Astrocyte of the spinal cord (primary cell): ENCODE measurements at regions not wholly inside any gene's neighbourhood (a gene's known extent, or its start where the extent isn't known, plus 50 kb on each side); places are given as distances from the start of the nearest gene placed in this dataset.

Source experiments
- DNase-seq: peaks from one replicate; pipeline ENCODE4 v3.0.0; 2011; ENCODE audit warnings: low read depth, low spot score
- H3K4me3 ChIP-seq: 2 replicates; pipeline ENCODE4 v1.5.1; 2011; ENCODE audit warnings: low read depth, mild to moderate bottlenecking, low read length, moderate library complexity
- in situ Hi-C: cut with HindIII; loops from 2 replicates; pipeline ENCODE4 v1.10.0; 2017; ENCODE audit warnings: low sequenced_read_pairs
- TF ChIP-seq, protein P1 (sequence below): IDR thresholded peaks from 2 replicates; pipeline ENCODE4 v1.5.1; 2012; ENCODE audit warnings: low read depth, mild to moderate bottlenecking, low read length, inconsistent platforms

- DNase-seq = no peak
- no peak overlapping the region for H3K4me3 ChIP-seq
- in situ Hi-C loops = no loop called here
- TF ChIP-seq, protein P1, sequence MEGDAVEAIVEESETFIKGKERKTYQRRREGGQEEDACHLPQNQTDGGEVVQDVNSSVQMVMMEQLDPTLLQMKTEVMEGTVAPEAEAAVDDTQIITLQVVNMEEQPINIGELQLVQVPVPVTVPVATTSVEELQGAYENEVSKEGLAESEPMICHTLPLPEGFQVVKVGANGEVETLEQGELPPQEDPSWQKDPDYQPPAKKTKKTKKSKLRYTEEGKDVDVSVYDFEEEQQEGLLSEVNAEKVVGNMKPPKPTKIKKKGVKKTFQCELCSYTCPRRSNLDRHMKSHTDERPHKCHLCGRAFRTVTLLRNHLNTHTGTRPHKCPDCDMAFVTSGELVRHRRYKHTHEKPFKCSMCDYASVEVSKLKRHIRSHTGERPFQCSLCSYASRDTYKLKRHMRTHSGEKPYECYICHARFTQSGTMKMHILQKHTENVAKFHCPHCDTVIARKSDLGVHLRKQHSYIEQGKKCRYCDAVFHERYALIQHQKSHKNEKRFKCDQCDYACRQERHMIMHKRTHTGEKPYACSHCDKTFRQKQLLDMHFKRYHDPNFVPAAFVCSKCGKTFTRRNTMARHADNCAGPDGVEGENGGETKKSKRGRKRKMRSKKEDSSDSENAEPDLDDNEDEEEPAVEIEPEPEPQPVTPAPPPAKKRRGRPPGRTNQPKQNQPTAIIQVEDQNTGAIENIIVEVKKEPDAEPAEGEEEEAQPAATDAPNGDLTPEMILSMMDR = no peak
These were observed 696.7 kb upstream of the SLITRK5 start for GRCh38 chr13:86974251-86974994.

GRCh38 chr13:86974995-86975328 is 696.2 kb upstream of the SLITRK5 start:
- H3K4me3 ChIP-seq = no peak overlapping the region
- DNase-seq = no peak
- in situ Hi-C loops = no loop called here
- TF ChIP-seq, protein P1 = peak; percentile 31

GRCh38 chr13:86976521-86977324 is 694.4 kb upstream of the SLITRK5 start:
- H3K4me3 ChIP-seq = no peak overlapping the region
- in situ Hi-C loops = no loop called here
- TF ChIP-seq, protein P1 = no peak
- DNase-seq = peak; percentile 12

GRCh38 chr13:86986448-86986847 is 684.7 kb upstream of the SLITRK5 start:
- H3K4me3 ChIP-seq = no peak overlapping the region
- in situ Hi-C loops = no loop called here
- DNase-seq = peak; percentile 38
- TF ChIP-seq, protein P1 = no peak

GRCh38 chr13:86992251-86992650 is 678.9 kb upstream of the SLITRK5 start:
- in situ Hi-C loops = no loop called here
- no peak for DNase-seq
- no peak overlapping the region for H3K4me3 ChIP-seq
- TF ChIP-seq, protein P1 = no peak

DNA sequence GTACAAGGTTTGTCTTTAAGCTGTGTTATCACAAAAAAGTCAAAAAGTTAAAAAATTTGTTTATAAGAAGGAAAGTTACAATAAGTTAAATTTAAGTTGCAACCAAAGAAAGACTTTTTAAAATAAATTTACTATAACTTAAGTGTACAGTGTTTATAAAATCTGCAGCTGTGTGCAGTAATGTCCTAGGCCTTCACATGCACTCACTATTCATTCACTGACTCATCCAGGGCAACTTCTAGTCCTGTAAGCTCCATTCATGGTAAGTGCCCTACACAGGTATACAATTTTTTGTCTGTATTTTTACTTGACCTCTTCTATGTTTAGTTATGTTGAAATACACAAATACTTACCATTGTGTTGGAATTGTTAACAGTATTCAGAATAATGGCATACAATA is 667.9 kb upstream of the SLITRK5 start:
- no peak overlapping the region for H3K4me3 ChIP-seq
- in situ Hi-C loops = no loop called here
- TF ChIP-seq, protein P1 = no peak
- no peak for DNase-seq
